ENCODE measurements at regions not wholly inside any gene's neighbourhood (a gene's known extent, or its start where the extent isn't known, plus 50 kb on each side); places are given as distances from the start of the nearest gene placed in this dataset.

- Histone ChIP-seq H3K27ac (no peak overlapping the region), H3K4me3 (no peak overlapping the region), H3K9me3 (no peaks in the 10 kb centered on the region), H3K4me1 (no peaks in the 10 kb centered on the region), H3K36me3 (no peaks in the 10 kb centered on the region), H3K27me3 (no peaks in the 10 kb centered on the region)
- ATAC-seq, result no peak
- 73 to 77% methylated on average over 1 of the region's 1 CpG for WGBS, 2 donors (ENCODE audit: low coverage in 1 of 2)
- TF ChIP-seq EP300 (IDR thresholded peaks at IDR 0.05), result no peak
- no peak for TF ChIP-seq POLR2AphosphoS5 (IDR thresholded peaks at IDR 0.05)
- TF ChIP-seq CTCF (IDR thresholded peaks at IDR 0.05), result no peak
- TF ChIP-seq POLR2A (IDR thresholded peaks at IDR 0.05), result no peak
Observed at GRCh38 chr4:36763814-36764213, 480.7 kb upstream of the NWD2 start.

GRCh38 chr4:36767596-36767995 is 476.9 kb upstream of the NWD2 start:
- WGBS, 2 donors (ENCODE audit: low coverage in 1 of 2), result 88% methylated on average over 1 of the region's 1 CpG; no CpG with 5 or more reads in 1 of the 2 donors
- Histone ChIP-seq H3K27me3 (no peaks in the 10 kb centered on the region), H3K27ac (no peak overlapping the region), H3K4me3 (no peak overlapping the region), H3K36me3 (no peaks in the 10 kb centered on the region), H3K9me3 (no peaks in the 10 kb centered on the region), H3K4me1 (no peaks in the 10 kb centered on the region)
- TF ChIP-seq CTCF (IDR thresholded peaks at IDR 0.05) (no peak), EP300 (IDR thresholded peaks at IDR 0.05) (no peak), POLR2AphosphoS5 (IDR thresholded peaks at IDR 0.05) (no peak), POLR2A (IDR thresholded peaks at IDR 0.05) (no peak)
- no peak for ATAC-seq

GRCh38 chr4:36771411-36772153 is 473.0 kb upstream of the NWD2 start:
- H3K36me3 ChIP-seq, result no peaks in the 10 kb centered on the region
- no peaks in the 10 kb centered on the region for H3K4me1 ChIP-seq
- TF ChIP-seq POLR2AphosphoS5 (IDR thresholded peaks at IDR 0.05) (no peak), EP300 (IDR thresholded peaks at IDR 0.05) (no peak)
- H3K9me3 ChIP-seq, result no peaks in the 10 kb centered on the region
- 43 to 71% methylated on average over 1 to 2 of the region's 2 CpGs for WGBS, 2 donors (ENCODE audit: low coverage in 1 of 2)
- H3K27ac ChIP-seq, result no peak overlapping the region
- H3K27me3 ChIP-seq, result no peaks in the 10 kb centered on the region
- no peak for ATAC-seq
- no peak overlapping the region for H3K4me3 ChIP-seq

- Histone ChIP-seq H3K27ac (no peak overlapping the region), H3K4me3 (no peak overlapping the region), H3K4me1 (no peaks in the 10 kb centered on the region), H3K36me3 (no peaks in the 10 kb centered on the region), H3K27me3 (no peaks in the 10 kb centered on the region), H3K9me3 (no peaks in the 10 kb centered on the region)
- no peak for ATAC-seq
- no peak for TF ChIP-seq EP300 (IDR thresholded peaks at IDR 0.05)
- no peak for TF ChIP-seq POLR2AphosphoS5 (IDR thresholded peaks at IDR 0.05)
- TF ChIP-seq POLR2A (IDR thresholded peaks at IDR 0.05), result no peak
- TF ChIP-seq CTCF (IDR thresholded peaks at IDR 0.05), result no peak
Observed at GRCh38 chr4:36772154-36772516, 472.4 kb upstream of the NWD2 start.

GRCh38 chr4:36773467-36773866 is 471.1 kb upstream of the NWD2 start:
- Histone ChIP-seq H3K27me3 (no peaks in the 10 kb centered on the region), H3K4me1 (no peaks in the 10 kb centered on the region), H3K27ac (no peak overlapping the region), H3K9me3 (no peaks in the 10 kb centered on the region), H3K4me3 (no peak overlapping the region), H3K36me3 (no peaks in the 10 kb centered on the region)
- TF ChIP-seq POLR2A (IDR thresholded peaks at IDR 0.05) (no peak), EP300 (IDR thresholded peaks at IDR 0.05) (no peak)
- 30 to 83% methylated on average over 1 to 2 of the region's 2 CpGs for WGBS, 2 donors (ENCODE audit: low coverage in 1 of 2)
- ATAC-seq, result no peak

- TF ChIP-seq EP300 (IDR thresholded peaks at IDR 0.05) (no peak), CTCF (IDR thresholded peaks at IDR 0.05) (no peak), POLR2AphosphoS5 (IDR thresholded peaks at IDR 0.05) (no peak), POLR2A (IDR thresholded peaks at IDR 0.05) (no peak)
- ATAC-seq, result no peak
- Histone ChIP-seq H3K9me3 (no peaks in the 10 kb centered on the region), H3K27ac (no peak overlapping the region), H3K4me3 (no peak overlapping the region), H3K27me3 (no peaks in the 10 kb centered on the region), H3K36me3 (no peaks in the 10 kb centered on the region), H3K4me1 (no peaks in the 10 kb centered on the region)
Observed at GRCh38 chr4:36775544-36775943, 469.0 kb upstream of the NWD2 start.
